HCEC 1CT (cell line): ENCODE measurements at regions not wholly inside any gene's neighbourhood (a gene's known extent, or its start where the extent isn't known, plus 50 kb on each side); places are given as distances from the start of the nearest gene placed in this dataset.
"Not testable (repeated sequence)": the region's sequence is repeated elsewhere in the genome, so short reads cannot be mapped to it uniquely, and the experiment has no call there.

ENCODE experiments used
- DNase-seq: peaks from one replicate; pipeline ENCODE4 v3.0.0-alpha.2; 2017

GRCh38 chr1:5623399-5623798 lies 368.8 kb downstream of the NPHP4 start:
- no peak for DNase-seq

DNA sequence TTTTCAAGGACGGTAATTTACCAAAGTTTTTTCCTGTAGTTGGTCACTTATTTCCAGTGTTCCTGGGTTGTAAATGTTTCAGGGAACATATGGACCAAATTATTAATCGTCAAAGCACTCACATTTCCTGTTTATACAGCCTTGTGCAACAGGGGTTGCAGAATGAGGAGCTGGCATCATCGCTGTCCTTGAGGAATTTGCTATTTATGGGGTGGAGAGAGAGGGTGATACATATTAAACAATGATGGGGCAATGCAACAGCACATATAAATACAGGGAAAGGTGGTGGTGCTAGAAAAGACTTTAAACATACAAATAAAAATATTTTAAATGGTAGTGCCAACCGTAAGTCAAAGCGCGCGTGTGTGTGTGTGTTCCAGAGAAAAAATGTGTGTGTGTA lies 369.8 kb downstream of the NPHP4 start:
- no peak for DNase-seq

DNA sequence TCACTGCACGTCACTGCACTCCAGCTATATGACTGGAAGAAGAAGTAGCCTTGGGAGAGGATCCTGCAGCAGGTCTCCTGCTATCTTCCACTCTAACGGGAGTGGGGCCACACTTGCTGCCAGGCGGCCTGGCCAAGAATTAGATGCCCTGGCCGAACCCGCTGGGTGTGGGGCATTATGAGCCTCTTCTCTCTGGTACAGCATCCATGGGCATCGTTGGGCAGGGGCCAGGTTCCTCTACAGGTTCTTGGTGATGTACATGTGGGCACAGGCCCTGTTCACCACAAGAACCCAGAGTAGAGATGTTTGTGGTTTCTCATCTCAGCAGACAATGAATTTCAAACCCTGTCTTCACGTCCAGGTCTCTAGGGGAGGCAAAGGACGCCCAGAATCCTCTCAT lies 370.5 kb downstream of the NPHP4 start:
- no peak for DNase-seq

DNA sequence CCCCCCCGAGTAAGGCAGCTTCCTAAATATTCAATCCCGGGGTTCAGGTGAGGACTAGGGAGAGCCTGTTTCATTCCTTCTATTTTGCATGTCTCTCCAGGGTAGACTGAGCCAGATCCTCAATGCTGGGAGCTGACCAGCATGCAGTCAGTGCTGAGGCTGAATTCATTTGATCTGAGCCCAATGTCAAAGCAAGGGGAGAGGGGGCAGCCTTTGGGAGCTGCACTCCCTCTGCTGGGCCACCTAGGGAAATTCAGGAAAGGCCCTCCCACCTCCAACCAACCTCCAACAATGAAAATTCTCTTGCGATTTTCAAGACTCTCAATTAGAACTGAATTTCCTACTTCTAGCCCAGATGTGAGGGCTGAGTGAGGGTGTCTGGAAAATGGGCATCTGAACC lies 371.2 kb downstream of the NPHP4 start:
- DNase-seq: no peak

GRCh38 chr1:5620418-5620817 lies 371.8 kb downstream of the NPHP4 start:
- DNase-seq: no peak

GRCh38 chr1:5619469-5619868 lies 372.8 kb downstream of the NPHP4 start:
- DNase-seq: no peak

GRCh38 chr1:5617546-5617945 lies 374.7 kb downstream of the NPHP4 start:
- DNase-seq: no peak

GRCh38 chr1:5617179-5617520 lies 375.1 kb downstream of the NPHP4 start:
- no peak for DNase-seq

DNA sequence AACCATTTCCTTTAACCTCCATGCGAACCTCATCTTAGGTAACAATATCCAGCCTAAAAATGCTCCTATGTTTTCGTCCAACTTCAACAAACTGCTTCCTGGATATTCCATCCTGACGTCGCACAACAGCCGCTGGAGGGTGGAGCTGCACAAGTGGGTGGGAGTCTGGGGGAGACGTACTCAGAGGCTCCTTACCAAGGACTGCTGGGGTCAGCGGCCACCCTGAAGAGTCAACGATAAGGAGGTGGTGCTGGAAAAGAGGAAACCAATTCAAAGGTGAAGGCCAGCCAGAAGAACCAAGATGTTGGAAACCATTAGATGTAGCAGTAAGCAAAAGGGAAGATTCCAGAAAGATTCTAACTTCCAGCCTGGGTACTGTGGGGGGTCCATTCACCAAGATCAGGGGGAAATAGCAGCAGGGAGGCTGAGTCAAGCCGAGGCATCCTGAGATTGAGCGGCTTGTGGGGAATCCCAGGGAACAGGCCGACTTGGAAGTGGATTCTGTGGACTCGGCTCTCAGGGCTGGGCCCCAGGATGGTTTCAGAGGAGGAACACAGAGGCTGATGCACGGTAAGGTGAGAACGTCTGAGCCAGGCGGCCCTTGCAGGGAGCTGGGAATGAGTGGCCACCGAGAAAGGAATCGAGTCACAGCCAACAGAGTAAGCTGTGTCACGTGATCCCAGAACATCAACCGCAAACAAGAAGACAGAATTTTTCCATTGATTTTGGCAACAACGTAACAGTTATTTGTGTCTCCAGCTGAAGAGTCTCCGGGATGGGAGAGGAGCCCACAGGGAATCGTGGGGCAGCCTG lies 375.7 kb downstream of the NPHP4 start:
- DNase-seq: no peak

DNA sequence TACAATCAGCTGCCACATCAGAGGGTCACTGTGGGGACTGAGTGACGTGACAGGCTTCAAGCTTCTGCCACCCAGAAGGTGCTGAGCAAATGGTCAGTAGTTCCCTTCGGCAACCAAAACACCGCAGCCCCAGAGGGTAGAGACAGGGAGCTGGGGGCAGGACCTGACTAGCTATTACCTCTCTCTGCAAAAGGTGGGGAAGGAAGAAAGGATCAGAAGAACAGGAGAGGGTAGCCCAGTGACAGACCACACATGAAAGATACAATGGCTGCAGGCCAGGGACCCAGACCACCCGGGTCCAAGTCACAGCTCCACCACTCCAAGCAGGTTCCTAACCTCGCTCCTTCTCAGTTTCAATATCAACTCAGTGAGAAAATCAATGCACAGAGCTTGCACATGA lies 377.1 kb downstream of the NPHP4 start:
- no peak for DNase-seq

DNA sequence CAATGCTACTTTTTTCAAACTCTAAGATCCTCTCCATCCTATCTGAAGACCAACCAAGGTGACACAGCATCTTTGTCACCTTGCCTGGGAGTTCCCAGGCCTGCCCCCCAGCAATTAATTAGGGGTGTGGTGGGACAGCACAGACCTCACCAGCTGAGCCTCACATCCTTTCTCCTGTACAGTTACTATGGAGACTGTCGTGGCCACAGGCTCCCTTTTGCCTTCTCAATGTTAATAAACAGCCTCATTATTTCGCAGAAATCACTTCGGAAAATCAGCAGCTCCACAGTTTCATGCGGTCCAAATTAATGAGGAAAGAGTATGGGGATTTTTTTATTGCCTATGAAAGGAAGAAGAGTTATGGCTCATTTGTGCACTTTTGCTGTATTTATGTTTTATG lies 378.3 kb downstream of the NPHP4 start:
- no peak for DNase-seq

DNA sequence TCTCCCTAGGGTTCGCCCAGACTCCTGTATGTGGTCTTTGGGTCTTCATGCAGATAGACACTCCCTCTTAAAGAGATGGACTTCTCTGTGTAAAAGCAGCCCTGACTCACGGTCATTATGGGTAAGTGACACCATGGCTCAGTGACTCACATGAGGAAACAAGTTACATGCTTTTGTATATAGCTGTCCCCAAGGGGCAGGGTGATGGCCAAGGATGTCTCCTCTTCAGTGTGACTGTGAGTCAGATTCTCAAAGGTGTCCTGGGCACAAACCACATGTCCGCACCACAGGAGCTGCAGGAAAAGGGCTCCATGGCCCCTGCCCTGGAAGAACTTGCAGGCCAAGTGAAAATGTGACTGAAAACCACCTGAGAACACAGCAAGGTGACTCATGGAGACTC lies 380.4 kb downstream of the NPHP4 start:
- no peak for DNase-seq

DNA sequence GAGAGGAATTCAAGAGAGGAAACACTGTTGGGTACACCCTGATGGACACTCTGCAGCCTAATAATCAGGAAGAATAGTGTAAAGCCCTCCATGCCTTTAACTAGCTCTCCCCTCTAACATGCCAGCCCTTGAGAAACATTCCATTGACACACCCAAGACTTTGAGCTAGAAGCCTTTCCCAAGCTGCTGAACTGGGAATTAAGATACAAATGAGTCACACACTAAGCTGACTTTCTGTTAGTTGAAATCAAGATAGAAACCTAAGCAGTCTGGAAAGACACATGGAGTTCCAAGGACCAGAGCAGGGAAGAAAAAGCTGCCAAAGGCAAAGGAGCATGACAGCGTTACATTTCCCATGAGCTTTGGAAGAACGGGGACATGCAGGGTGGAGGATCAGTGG lies 380.8 kb downstream of the NPHP4 start:
- no peak for DNase-seq

DNA sequence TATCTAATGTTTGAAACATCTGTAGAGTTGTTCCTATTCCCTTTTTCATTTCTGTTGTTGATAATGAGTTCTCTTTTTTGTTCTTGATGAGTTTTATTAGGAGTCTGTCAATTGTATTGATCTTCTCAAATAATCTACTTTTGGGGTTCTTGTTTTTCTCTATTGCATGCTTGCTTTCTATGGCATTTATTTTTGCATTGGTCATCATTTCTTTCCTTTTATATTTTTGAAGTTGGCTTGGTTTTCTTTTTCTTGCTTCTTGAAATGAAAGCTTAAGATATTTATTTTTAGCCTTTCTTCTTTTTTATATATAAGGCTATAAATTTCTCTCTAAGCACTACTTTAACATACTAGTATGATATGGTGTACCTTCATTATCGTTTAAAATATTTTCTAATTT lies 381.8 kb downstream of the NPHP4 start:
- DNase-seq: no peak

DNA sequence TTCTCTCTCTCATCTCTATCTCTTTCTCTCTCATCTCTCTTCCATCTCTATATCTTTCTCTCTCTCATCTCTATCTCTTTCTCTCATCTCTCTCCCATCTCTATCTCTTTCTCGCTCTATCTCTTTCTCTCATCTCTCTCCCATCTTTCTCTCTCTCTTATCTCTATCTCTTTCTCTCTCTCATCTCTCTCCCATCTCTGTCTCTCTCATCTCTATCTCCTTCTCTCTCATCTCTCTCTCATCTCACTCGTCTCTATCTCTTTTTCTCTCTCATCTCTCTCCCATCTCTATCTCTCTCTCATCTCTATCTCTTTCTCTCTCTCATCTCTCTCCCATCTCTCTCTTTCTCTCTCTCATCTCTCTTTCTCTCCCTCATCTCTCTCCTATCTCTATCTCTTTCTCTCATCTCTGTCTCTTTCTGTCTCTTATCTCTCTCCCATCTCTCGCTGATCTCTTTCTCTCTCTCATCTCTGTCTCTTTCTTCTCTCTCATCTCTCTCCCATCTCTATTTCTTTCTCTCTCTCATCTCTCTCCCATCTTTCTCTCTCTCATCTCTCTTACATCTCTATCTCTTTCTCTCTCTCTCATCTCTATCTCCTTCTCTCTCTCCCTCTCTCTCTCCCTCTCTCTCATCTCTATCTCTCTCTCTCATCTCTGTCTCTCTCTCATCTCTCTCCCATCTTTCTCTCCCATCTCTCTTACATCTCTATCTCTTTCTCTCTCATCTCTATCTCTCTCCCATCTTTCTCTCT lies 388.7 kb downstream of the NPHP4 start:
- no peak for DNase-seq

DNA sequence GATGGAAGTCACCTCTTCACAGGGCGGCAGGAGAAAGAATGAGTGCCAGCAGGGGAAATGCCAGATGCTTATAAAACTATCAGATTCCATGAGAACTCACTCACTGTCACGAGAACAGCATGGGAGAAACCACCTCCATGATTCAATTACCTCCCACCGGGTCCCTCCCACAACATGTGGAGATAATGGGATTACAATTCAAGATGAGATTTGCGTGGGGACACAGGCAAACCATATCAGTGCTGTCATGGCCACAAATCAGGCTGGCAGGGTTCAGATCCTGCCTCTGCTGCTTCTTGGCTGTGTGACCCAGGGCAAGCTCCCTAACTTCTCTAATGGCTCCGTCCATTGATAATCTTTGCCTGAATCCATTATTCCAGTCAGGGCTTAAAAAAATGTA lies 389.5 kb downstream of the NPHP4 start:
- not testable (repeated sequence) for DNase-seq

GRCh38 chr1:5601516-5601915 lies 390.7 kb downstream of the NPHP4 start:
- no peak for DNase-seq

DNA sequence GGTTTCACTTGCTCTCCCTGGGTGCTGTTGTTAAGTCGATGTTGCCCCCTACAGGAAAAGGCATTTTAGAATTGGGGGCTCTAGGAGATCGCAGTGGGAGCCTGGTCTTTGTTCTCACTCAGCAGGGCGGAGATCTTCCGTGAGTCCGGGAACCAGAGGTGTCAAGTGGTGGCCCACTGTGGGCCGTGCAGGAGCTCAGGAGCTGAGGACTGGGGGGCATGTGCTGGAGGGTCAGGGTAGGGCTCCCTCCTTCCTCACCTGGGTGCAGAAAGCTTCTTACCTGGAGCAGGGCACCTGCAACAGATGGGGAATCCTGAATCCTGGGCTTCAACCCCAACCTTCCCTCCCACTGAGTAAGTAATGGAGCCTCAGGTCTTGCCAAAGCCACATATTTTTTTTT lies 392.7 kb downstream of the NPHP4 start:
- no peak for DNase-seq

- DNase-seq: no peak
Measured at GRCh38 chr1:5598824-5599395, 393.3 kb downstream of the NPHP4 start.

DNA sequence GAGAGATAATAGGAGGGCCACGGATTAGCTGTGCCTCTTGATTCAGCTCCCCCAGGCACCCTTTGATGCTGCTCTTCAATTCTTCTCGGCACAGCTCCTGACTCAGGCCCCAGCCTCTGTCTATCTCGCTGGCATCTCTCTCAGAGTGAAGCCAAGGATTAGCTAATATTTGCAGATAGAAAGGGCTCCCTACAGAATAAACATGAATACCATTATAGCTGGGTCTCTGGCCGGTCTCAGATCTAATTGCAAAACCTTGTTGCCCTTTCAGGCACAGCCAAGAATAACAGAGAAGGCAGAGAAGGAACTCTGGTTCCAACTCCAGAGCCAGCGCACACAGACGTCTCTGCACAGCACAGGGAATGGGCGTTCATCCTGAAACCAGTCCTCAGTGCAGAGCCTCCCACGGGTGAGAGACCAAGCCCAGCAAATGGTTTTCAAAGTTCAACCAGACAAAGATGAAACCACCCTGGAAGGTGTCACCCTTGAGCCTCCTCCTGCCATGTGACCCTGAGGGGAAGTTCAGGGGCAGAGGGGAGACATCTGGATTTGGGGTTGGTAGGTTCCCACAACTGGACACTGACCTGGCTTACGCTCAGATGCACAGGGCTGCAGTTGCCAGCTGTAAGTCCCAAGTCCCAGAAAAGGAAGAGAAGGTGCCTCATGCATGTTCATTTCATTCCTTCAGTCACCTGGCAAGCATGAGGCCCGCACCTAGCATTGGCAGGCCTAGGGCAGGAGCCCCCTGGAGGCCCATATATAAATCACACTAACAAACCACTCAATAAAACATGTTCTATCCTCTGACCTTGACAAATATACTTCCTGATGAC lies 394.0 kb downstream of the NPHP4 start:
- no peak for DNase-seq

GRCh38 chr1:5597171-5597850 lies 394.9 kb downstream of the NPHP4 start:
- DNase-seq: no peak

- no peak for DNase-seq
Measured at GRCh38 chr1:5596651-5597050, 395.6 kb downstream of the NPHP4 start.
